Kidney (tissue), 13 donors: ENCODE measurements at regions not wholly inside any gene's neighbourhood (a gene's known extent, or its start where the extent isn't known, plus 50 kb on each side); places are given as distances from the start of the nearest gene placed in this dataset.

ENCODE experiments used
- DNase-seq, 5 donors: peaks; one replicate each; pipeline ENCODE4 v3.0.0-alpha.2; 2013 to 2020
- FAIRE-seq: peaks from 2 replicates; lab custom pipeline; 2012; peaks lifted over from hg19 to GRCh38; lab: Jason Lieb, UNC
- H3K27ac ChIP-seq, 2 donors: one replicate each; pipeline ENCODE4 v1.7.0; 2013; ENCODE audit warnings: low read depth in 2 of 2, low read length in 2 of 2, inconsistent platforms in 1 of 2
- H3K27me3 ChIP-seq: one replicate; pipeline ENCODE4 v1.7.1; 2013; ENCODE audit warnings: low read length, inconsistent platforms; ENCODE audit not compliant: control insufficient read depth, insufficient read depth
- H3K36me3 ChIP-seq, 3 donors: one replicate each; pipeline versions ENCODE4 v1.7.0 to v1.7.1; 2013; ENCODE audit warnings: low read length in 3 of 3, control low read depth in 1 of 3, inconsistent platforms in 1 of 3; ENCODE audit not compliant: insufficient read depth in 3 of 3, control insufficient read depth in 2 of 3
- H3K4me1 ChIP-seq, 3 donors: one replicate each; pipeline versions ENCODE4 v1.7.0 to v1.7.1; 2013; ENCODE audit warnings: low read length in 3 of 3, inconsistent platforms in 1 of 3, low read depth in 1 of 3; ENCODE audit not compliant: control insufficient read depth in 2 of 3, insufficient read depth in 2 of 3
- H3K4me3 ChIP-seq, 3 donors: one replicate each; pipeline versions ENCODE4 v1.7.0 to v1.8.1; 2013; ENCODE audit warnings: low read length in 3 of 3, control low read depth in 1 of 3, inconsistent platforms in 1 of 3
- H3K9ac ChIP-seq, 3 donors: one replicate each; pipeline versions ENCODE4 v1.7.0 to v1.7.1; 2013; ENCODE audit warnings: low read length in 3 of 3, control low read depth in 1 of 3, inconsistent platforms in 1 of 3
- H3K9me3 ChIP-seq, 3 donors: one replicate each; pipeline versions ENCODE4 v1.7.0 to v1.7.1; 2013; ENCODE audit warnings: low read length in 3 of 3, control low read depth in 1 of 3, inconsistent platforms in 1 of 3; ENCODE audit not compliant: control insufficient read depth in 2 of 3, insufficient read depth in 1 of 3
- intact Hi-C: fragments of 100-400 bp; cut with DNase I; formaldehyde crosslinking; loops from one replicate; pipeline ENCODE4 v1.11.1; 2022
- TF ChIP-seq, protein P1 (sequence below): IDR thresholded peaks from 3 replicates; pipeline ENCODE4 v1.5.1; 2012; ENCODE audit warnings: mild to moderate bottlenecking, moderate library complexity, borderline replicate concordance; ENCODE audit not compliant: insufficient read depth; ENCODE audit errors: extremely low read depth
- donor health status: control.
- donor health status: control.
- donor health status: control.
- donor health status: control.
- donor health status: control.
- donor health status: DM: yes; HTN: yes; CAD: no.
- donor health status: Normal renal cell carcinoma (clear cell type).

- H3K9me3 ChIP-seq = no peaks in the 10 kb centered on the region
- no peak overlapping the region for H3K27ac ChIP-seq
- no peaks in the 10 kb centered on the region for H3K36me3 ChIP-seq
- H3K4me1 ChIP-seq = no peaks in the 10 kb centered on the region
- H3K9ac ChIP-seq = no peak overlapping the region
- H3K27me3 ChIP-seq = no peaks in the 10 kb centered on the region
- TF ChIP-seq, protein P1, sequence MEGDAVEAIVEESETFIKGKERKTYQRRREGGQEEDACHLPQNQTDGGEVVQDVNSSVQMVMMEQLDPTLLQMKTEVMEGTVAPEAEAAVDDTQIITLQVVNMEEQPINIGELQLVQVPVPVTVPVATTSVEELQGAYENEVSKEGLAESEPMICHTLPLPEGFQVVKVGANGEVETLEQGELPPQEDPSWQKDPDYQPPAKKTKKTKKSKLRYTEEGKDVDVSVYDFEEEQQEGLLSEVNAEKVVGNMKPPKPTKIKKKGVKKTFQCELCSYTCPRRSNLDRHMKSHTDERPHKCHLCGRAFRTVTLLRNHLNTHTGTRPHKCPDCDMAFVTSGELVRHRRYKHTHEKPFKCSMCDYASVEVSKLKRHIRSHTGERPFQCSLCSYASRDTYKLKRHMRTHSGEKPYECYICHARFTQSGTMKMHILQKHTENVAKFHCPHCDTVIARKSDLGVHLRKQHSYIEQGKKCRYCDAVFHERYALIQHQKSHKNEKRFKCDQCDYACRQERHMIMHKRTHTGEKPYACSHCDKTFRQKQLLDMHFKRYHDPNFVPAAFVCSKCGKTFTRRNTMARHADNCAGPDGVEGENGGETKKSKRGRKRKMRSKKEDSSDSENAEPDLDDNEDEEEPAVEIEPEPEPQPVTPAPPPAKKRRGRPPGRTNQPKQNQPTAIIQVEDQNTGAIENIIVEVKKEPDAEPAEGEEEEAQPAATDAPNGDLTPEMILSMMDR = no peak
- DNase-seq (no peak), FAIRE-seq (no peak)
- intact Hi-C loops = no loop called here
- no peak overlapping the region for H3K4me3 ChIP-seq
These were observed 377.7 kb downstream of the FBXW7 start for GRCh38 chr4:152158225-152158624.

GRCh38 chr4:152157629-152158028 is 378.3 kb downstream of the FBXW7 start:
- Histone ChIP-seq H3K36me3 (no peaks in the 10 kb centered on the region), H3K27ac (no peak overlapping the region), H3K4me3 (no peak overlapping the region), H3K27me3 (no peaks in the 10 kb centered on the region), H3K9ac (no peak overlapping the region), H3K4me1 (no peaks in the 10 kb centered on the region), H3K9me3 (no peaks in the 10 kb centered on the region)
- TF ChIP-seq, protein P1 = no peak
- no peak for FAIRE-seq
- no peak for DNase-seq
- intact Hi-C loops = no loop called here

- Histone ChIP-seq H3K9ac (no peak overlapping the region), H3K9me3 (no peaks in the 10 kb centered on the region), H3K4me1 (no peaks in the 10 kb centered on the region), H3K4me3 (no peak overlapping the region), H3K27me3 (no peaks in the 10 kb centered on the region), H3K36me3 (no peaks in the 10 kb centered on the region), H3K27ac (no peak overlapping the region)
- TF ChIP-seq, protein P1 = no peak
- FAIRE-seq = no peak
- intact Hi-C loops = no loop called here
- DNase-seq = no peak
These were observed 379.4 kb downstream of the FBXW7 start for GRCh38 chr4:152156442-152156841.

DNA sequence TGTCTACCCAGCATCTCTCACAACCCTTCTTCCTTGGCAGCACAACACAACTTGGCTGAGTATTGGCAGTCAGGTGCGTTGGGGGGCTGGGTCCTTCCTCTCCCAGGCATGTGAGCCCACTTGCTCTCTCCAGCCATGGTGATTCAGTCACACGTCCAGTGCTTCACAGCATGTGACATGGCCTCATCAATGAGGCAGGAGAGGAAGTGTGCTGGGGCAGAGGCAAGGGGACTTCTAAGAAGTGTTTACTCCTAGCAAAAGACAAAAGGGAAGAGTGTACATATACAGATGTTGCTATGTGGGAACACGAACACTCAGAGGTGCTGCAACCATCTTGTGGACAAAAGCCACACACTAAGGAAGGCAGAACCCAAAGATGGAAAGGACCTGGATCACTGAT is 380.8 kb downstream of the FBXW7 start:
- DNase-seq (no peak), FAIRE-seq (no peak)
- intact Hi-C loops = no loop called here
- Histone ChIP-seq H3K9ac (no peak overlapping the region), H3K27me3 (no peaks in the 10 kb centered on the region), H3K9me3 (no peaks in the 10 kb centered on the region), H3K4me1 (no peaks in the 10 kb centered on the region), H3K27ac (no peak overlapping the region), H3K4me3 (no peak overlapping the region), H3K36me3 (no peaks in the 10 kb centered on the region)
- TF ChIP-seq, protein P1 = no peak
